Activated CD4-positive, alpha-beta T cell treated with anti-CD3 and anti-CD28 coated beads, Interleukin-2, amount 50 U/mL, for 48 hours (primary cell): ENCODE measurements at regions not wholly inside any gene's neighbourhood (a gene's known extent, or its start where the extent isn't known, plus 50 kb on each side); places are given as distances from the start of the nearest gene placed in this dataset.
"Not testable (repeated sequence)": the region's sequence is repeated elsewhere in the genome, so short reads cannot be mapped to it uniquely, and the experiment has no call there.

Experiments used
- DNase-seq, 2 experiments: peaks; one replicate each; pipeline ENCODE4 v3.0.0-alpha.2; 2020

GRCh38 chr10:36764823-36765222 is 360.6 kb upstream of the ANKRD30A start:
- no peak for DNase-seq

GRCh38 chr10:36761121-36761520 is 364.3 kb upstream of the ANKRD30A start:
- DNase-seq, result no peak

- DNase-seq, result no peak
Measured at GRCh38 chr10:36759141-36759805, 366.1 kb upstream of the ANKRD30A start.

- no peak for DNase-seq
Measured at GRCh38 chr10:36748128-36748871, 377.1 kb upstream of the ANKRD30A start.

GRCh38 chr10:36739884-36740445 is 385.4 kb upstream of the ANKRD30A start:
- no peak for DNase-seq

GRCh38 chr10:36738738-36739431 is 386.5 kb upstream of the ANKRD30A start:
- DNase-seq, result no peak

GRCh38 chr10:36736311-36736710 is 389.1 kb upstream of the ANKRD30A start:
- no peak for DNase-seq

GRCh38 chr10:36734590-36734989 is 390.8 kb upstream of the ANKRD30A start:
- DNase-seq, result not testable (repeated sequence)

GRCh38 chr10:36730316-36730715 is 395.1 kb upstream of the ANKRD30A start:
- no peak for DNase-seq

- no peak for DNase-seq
Measured at GRCh38 chr10:36728626-36729025, 396.8 kb upstream of the ANKRD30A start.

- no peak for DNase-seq
Measured at GRCh38 chr10:36725581-36726520, 399.5 kb upstream of the ANKRD30A start.

GRCh38 chr10:36722777-36723176 is 402.6 kb upstream of the ANKRD30A start:
- DNase-seq, result no peak

- no peak for DNase-seq
Measured at GRCh38 chr10:36721871-36722270, 403.5 kb upstream of the ANKRD30A start.

GRCh38 chr10:36720895-36721294 is 404.5 kb upstream of the ANKRD30A start:
- DNase-seq, result no peak

- no peak for DNase-seq
Measured at GRCh38 chr10:36717118-36717517, 408.3 kb upstream of the ANKRD30A start.

GRCh38 chr10:36716291-36716690 is 409.1 kb upstream of the ANKRD30A start:
- no peak for DNase-seq

GRCh38 chr10:36712695-36713094 is 412.7 kb upstream of the ANKRD30A start:
- no peak for DNase-seq

GRCh38 chr10:36711361-36711760 is 414.0 kb upstream of the ANKRD30A start:
- DNase-seq, result no peak

GRCh38 chr10:36704124-36704523 is 421.3 kb upstream of the ANKRD30A start:
- DNase-seq, result no peak

GRCh38 chr10:36703179-36703578 is 422.2 kb upstream of the ANKRD30A start:
- DNase-seq, result no peak

GRCh38 chr10:36700123-36700522 is 425.3 kb upstream of the ANKRD30A start:
- DNase-seq, result no peak

GRCh38 chr10:36692759-36693158 is 432.6 kb upstream of the ANKRD30A start:
- no peak for DNase-seq
